Loucy (cell line): ENCODE measurements at regions not wholly inside any gene's neighbourhood (a gene's known extent, or its start where the extent isn't known, plus 50 kb on each side); places are given as distances from the start of the nearest gene placed in this dataset.

Experiments used
- H2AFZ ChIP-seq: fragments of 200-600 bp; sonication (generic); 2 replicates; pipeline ENCODE4 v1.6.0; 2016; ENCODE audit warnings: antibody characterized with exemption, mild to moderate bottlenecking, low read length, moderate library complexity
- H3F3A ChIP-seq: fragments of 200-600 bp; 2 replicates; pipeline ENCODE4 v1.6.0; 2016; ENCODE audit warnings: antibody characterized with exemption, low read depth, mild to moderate bottlenecking
- H3K27me3 ChIP-seq: fragments of 200-600 bp; sonication (generic); 2 replicates; pipeline ENCODE4 v1.6.1; 2014; ENCODE audit warnings: low read length, mild to moderate bottlenecking; ENCODE audit not compliant: insufficient read depth, poor library complexity, severe bottlenecking
- H3K36me3 ChIP-seq: fragments of 200-600 bp; sonication (generic); 2 replicates; pipeline ENCODE4 v1.6.1; 2016; ENCODE audit warnings: low read length; ENCODE audit not compliant: insufficient read depth
- H3K4me1 ChIP-seq: fragments of 200-600 bp; sonication (generic); 2 replicates; pipeline ENCODE4 v1.5.1; 2014; ENCODE audit warnings: low read length, mild to moderate bottlenecking; ENCODE audit not compliant: insufficient read depth, poor library complexity, severe bottlenecking
- H3K4me2 ChIP-seq: fragments of 200-600 bp; sonication (generic); 2 replicates; pipeline ENCODE4 v1.6.0; 2014; ENCODE audit warnings: antibody characterized with exemption, low read length, low read depth, mild to moderate bottlenecking; ENCODE audit not compliant: poor library complexity, severe bottlenecking
- H3K4me3 ChIP-seq: fragments of 200-600 bp; sonication (generic); 2 replicates; pipeline ENCODE4 v1.5.1; 2014; ENCODE audit warnings: low read length, mild to moderate bottlenecking, mixed read lengths; ENCODE audit not compliant: poor library complexity, severe bottlenecking
- H3K79me2 ChIP-seq: fragments of 200-600 bp; sonication (generic); 2 replicates; pipeline ENCODE4 v1.6.1; 2014; ENCODE audit warnings: low read length; ENCODE audit not compliant: insufficient read depth
- H3K9ac ChIP-seq: fragments of 200-600 bp; sonication (generic); 2 replicates; pipeline ENCODE4 v1.6.0; 2014; ENCODE audit warnings: mild to moderate bottlenecking, low read depth, low read length, moderate library complexity; ENCODE audit not compliant: poor library complexity, severe bottlenecking
- H3K9me2 ChIP-seq: fragments of 200-600 bp; sonication (generic); replicated peaks from 2 replicates; pipeline ENCODE4 v1.6.1; 2016; ENCODE audit warnings: low read depth, low read length, mixed read lengths
- H3K9me3 ChIP-seq: fragments of 200-600 bp; sonication (generic); 2 replicates; pipeline ENCODE4 v1.6.1; 2014; ENCODE audit warnings: mild to moderate bottlenecking, antibody characterized with exemption, low read length, low read depth; ENCODE audit not compliant: insufficient read depth
- H4K20me1 ChIP-seq: fragments of 200-600 bp; sonication (generic); 2 replicates; pipeline ENCODE4 v1.6.0; 2014; ENCODE audit warnings: antibody characterized with exemption, low read length, mild to moderate bottlenecking; ENCODE audit not compliant: insufficient read depth, poor library complexity, severe bottlenecking
- EZH2phosphoT487 ChIP-seq: fragments of 200-600 bp; IDR thresholded peaks from 2 replicates; pipeline ENCODE4 v1.6.1; 2018; ENCODE audit warnings: antibody characterized with exemption, mild to moderate bottlenecking, moderate library complexity, borderline replicate concordance
- TF ChIP-seq, protein P1 (sequence below): fragments of 200-600 bp; sonication (generic); conservative IDR thresholded peaks from 2 replicates; pipeline ENCODE4 v1.5.1; 2014; ENCODE audit warnings: mild to moderate bottlenecking, antibody characterized with exemption, low read length

DNA sequence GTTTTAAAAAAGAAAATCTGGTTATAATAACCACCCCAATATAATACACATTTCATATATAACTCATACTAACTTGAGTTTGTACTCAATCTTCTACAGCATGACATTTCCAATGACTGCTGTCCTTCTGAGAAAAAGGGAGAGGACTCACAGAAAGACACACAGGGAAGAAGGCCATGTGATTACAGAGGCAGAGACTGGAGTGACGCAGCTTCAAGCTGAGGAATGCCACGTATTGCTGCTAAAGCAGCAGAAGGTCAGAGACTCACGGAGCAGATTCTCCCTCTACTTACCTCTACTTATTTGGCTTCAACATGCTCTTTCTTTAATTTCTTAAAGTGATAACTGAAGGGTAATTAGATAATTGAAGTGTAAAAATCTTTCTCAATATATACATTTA is 753.5 kb upstream of the PKDCC start:
- Histone ChIP-seq H3K79me2 (no peaks in the 10 kb centered on the region), H3K4me1 (no peaks in the 10 kb centered on the region), H4K20me1 (no peaks in the 10 kb centered on the region), H2AFZ (no peak overlapping the region), H3K4me2 (no peak overlapping the region), H3K9me3 (no peaks in the 10 kb centered on the region), H3K9me2 (no peaks in the 10 kb centered on the region), H3K4me3 (no peak overlapping the region), H3F3A (no peaks in the 10 kb centered on the region), H3K36me3 (no peaks in the 10 kb centered on the region), H3K27me3 (no peaks in the 10 kb centered on the region), H3K9ac (no peak overlapping the region)
- TF ChIP-seq EZH2phosphoT487, result no peak
- TF ChIP-seq, protein P1, sequence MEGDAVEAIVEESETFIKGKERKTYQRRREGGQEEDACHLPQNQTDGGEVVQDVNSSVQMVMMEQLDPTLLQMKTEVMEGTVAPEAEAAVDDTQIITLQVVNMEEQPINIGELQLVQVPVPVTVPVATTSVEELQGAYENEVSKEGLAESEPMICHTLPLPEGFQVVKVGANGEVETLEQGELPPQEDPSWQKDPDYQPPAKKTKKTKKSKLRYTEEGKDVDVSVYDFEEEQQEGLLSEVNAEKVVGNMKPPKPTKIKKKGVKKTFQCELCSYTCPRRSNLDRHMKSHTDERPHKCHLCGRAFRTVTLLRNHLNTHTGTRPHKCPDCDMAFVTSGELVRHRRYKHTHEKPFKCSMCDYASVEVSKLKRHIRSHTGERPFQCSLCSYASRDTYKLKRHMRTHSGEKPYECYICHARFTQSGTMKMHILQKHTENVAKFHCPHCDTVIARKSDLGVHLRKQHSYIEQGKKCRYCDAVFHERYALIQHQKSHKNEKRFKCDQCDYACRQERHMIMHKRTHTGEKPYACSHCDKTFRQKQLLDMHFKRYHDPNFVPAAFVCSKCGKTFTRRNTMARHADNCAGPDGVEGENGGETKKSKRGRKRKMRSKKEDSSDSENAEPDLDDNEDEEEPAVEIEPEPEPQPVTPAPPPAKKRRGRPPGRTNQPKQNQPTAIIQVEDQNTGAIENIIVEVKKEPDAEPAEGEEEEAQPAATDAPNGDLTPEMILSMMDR, result no peak

DNA sequence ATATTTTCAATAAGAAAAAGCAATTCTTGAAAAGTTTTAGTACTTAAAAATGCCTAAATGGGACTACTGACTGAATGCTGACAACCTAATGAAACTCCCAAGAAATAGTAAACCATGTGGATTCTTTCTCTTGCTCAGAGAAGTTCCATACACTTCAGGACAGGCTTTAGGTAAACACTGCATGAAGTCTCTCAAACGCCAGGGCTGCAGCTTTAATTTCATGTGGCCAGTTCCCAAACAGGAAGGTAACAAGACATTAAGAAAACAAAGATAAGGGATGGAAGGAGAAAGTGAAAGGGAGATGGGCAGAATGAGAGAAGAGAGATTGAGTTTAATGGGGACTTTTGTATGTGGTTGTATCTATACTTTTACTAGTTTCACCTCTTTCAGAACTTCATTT is 734.7 kb upstream of the PKDCC start:
- no peaks in the 10 kb centered on the region for H3F3A ChIP-seq
- no peaks in the 10 kb centered on the region for H3K79me2 ChIP-seq
- no peak overlapping the region for H3K4me2 ChIP-seq
- no peaks in the 10 kb centered on the region for H3K9me3 ChIP-seq
- H2AFZ ChIP-seq, result no peak overlapping the region
- TF ChIP-seq, protein P1, result no peak
- no peak for TF ChIP-seq EZH2phosphoT487
- H3K4me1 ChIP-seq, result no peaks in the 10 kb centered on the region
- H3K4me3 ChIP-seq, result no peak overlapping the region
- no peaks in the 10 kb centered on the region for H3K36me3 ChIP-seq
- H4K20me1 ChIP-seq, result no peaks in the 10 kb centered on the region
- no peaks in the 10 kb centered on the region for H3K9me2 ChIP-seq
- H3K27me3 ChIP-seq, result no peaks in the 10 kb centered on the region
- no peak overlapping the region for H3K9ac ChIP-seq

DNA sequence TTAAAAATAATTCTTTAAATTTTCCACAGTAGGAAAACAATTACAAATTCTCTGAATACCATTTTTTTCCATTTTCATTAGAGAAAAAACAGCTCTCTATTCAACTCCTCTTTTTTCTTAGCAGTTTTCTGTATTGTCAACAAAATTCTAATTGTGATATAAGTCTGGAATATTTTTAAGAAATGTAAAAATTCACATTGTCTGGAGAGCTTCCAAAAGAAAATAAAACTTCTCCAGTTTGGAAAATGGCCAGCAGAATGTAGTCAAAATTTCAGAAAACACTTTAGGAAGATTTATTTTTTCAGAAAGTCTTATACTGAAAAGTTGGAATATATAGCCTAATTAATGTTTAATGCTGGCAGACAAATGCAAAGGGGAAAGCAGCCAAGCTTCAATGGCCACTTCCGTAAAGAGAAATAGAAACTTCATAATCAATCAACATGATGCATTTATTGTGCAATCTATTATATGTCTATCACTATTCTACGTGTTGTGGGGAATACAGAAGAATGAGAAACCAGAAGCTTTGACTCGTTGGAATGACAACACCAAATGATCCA is 733.2 kb upstream of the PKDCC start:
- H3K9me3 ChIP-seq, result no peaks in the 10 kb centered on the region
- TF ChIP-seq, protein P1, result no peak
- TF ChIP-seq EZH2phosphoT487, result no peak

More for the DNA sequence above, 733.2 kb upstream of the PKDCC start:
- Histone ChIP-seq H3K9ac (no peak overlapping the region), H3F3A (no peaks in the 10 kb centered on the region), H4K20me1 (no peaks in the 10 kb centered on the region), H3K4me3 (no peak overlapping the region), H3K79me2 (no peaks in the 10 kb centered on the region), H3K36me3 (no peaks in the 10 kb centered on the region), H3K9me2 (no peaks in the 10 kb centered on the region), H3K4me2 (no peak overlapping the region), H3K4me1 (no peaks in the 10 kb centered on the region), H2AFZ (no peak overlapping the region), H3K27me3 (no peaks in the 10 kb centered on the region)
